Stomach (tissue), 8 donors: ENCODE measurements at regions not wholly inside any gene's neighbourhood (a gene's known extent, or its start where the extent isn't known, plus 50 kb on each side); places are given as distances from the start of the nearest gene placed in this dataset.

Experiments used
- DNase-seq, 2 donors: peaks; one replicate each; pipeline versions ENCODE4 v3.0.0 to v3.0.0-alpha.2; 2013 to 2019
- H3K27ac ChIP-seq, 5 donors: fragments of 200-600 bp in 4 of 5; sonication (generic) in 4 of 5; one replicate each; pipeline ENCODE4 v1.5.1; 2013 to 2019; ENCODE audit warnings: mild to moderate bottlenecking in 1 of 5, moderate library complexity in 1 of 5
- H3K27me3 ChIP-seq, 3 donors: fragments of 200-600 bp; sonication (generic); one replicate each; pipeline ENCODE4 v1.5.1; 2017 to 2019; ENCODE audit warnings: mixed run types in 1 of 3
- H3K36me3 ChIP-seq, 4 donors: fragments of 200-600 bp; sonication (generic); 1 replicate in 3 of 4; 2 replicates in 1 of 4; pipeline ENCODE4 v1.5.1; 2016 to 2019
- H3K4me1 ChIP-seq, 4 donors: fragments of 200-600 bp; sonication (generic); one replicate each; pipeline ENCODE4 v1.5.1; 2016 to 2019
- H3K4me3 ChIP-seq, 4 donors: fragments of 200-600 bp; sonication (generic) in 3 of 4; one replicate each; pipeline ENCODE4 v1.5.1; 2016 to 2019; ENCODE audit warnings: mild to moderate bottlenecking in 1 of 4
- H3K9me3 ChIP-seq, 4 donors: fragments of 200-600 bp; sonication (generic); one replicate each; pipeline ENCODE4 v1.5.1; 2016 to 2019
- EP300 ChIP-seq: sonication (generic); formaldehyde crosslinking; IDR thresholded peaks from one replicate; pipeline ENCODE4 v1.6.1; 2017; ENCODE audit warnings: antibody characterized with exemption
- POLR2A ChIP-seq, 4 donors: fragments of 450-650 bp; IDR thresholded peaks; one replicate each; pipeline ENCODE4 v1.6.1; 2016; ENCODE audit warnings: antibody characterized with exemption in 4 of 4, control low read depth in 2 of 4, mild to moderate bottlenecking in 1 of 4, moderate library complexity in 1 of 4
- POLR2AphosphoS5 ChIP-seq, 3 donors: sonication (generic); formaldehyde crosslinking; IDR thresholded peaks; one replicate each; pipeline ENCODE4 v1.6.1; 2016; ENCODE audit warnings: antibody characterized with exemption in 3 of 3
- WGBS, 5 donors: extraction: QIAGEN DNeasy Blood & Tissue Kit in 3 of 5; methylation state at CpG; one replicate each; pipeline versions ENCODE4 v1.1.5 to v1.1.7; 2013 to 2018; 5-methylcytosine and 5-hydroxymethylcytosine counted together
- intact Hi-C: fragments of 100-400 bp; cut with DNase I; formaldehyde crosslinking; loops from one replicate; pipeline ENCODE4 v1.15.1; 2023; ENCODE audit warnings: low total_unique reads
- TF ChIP-seq, protein P1 (sequence below), 7 experiments: fragments of 450-650 bp in 4 of 7; fragments of 200-600 bp in 3 of 7; sonication (generic) in 3 of 7; IDR thresholded peaks; one replicate each; pipeline ENCODE4 v1.5.1; 2016 to 2019; ENCODE audit warnings: antibody characterized with exemption in 7 of 7, control low read depth in 2 of 7, mild to moderate bottlenecking in 1 of 7
- donor health status: healthy with polysubstance abuse.
- donor health status: Bipolar disorder and iron deficiency.
- donor health status: healthy.

DNA sequence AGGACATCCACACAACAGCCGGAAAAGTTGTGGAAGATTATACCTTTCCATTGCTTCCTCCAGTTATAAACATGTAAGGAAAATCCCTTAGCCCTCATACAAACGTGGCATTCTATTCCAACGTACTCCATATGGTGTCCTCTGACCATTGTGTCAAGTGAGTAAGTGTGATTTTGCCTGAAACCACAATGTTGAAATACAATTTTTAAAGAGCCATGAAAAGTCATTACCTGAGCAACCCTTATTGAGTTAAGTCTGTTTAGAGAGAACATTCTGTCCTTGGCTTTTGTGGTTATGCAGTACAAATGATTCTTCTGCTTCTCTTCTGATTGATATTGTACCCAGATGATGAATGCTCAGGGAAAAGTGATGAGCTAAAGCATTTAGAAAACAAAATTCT lies 530.1 kb downstream of the HAO1 start:
- TF ChIP-seq, protein P1, sequence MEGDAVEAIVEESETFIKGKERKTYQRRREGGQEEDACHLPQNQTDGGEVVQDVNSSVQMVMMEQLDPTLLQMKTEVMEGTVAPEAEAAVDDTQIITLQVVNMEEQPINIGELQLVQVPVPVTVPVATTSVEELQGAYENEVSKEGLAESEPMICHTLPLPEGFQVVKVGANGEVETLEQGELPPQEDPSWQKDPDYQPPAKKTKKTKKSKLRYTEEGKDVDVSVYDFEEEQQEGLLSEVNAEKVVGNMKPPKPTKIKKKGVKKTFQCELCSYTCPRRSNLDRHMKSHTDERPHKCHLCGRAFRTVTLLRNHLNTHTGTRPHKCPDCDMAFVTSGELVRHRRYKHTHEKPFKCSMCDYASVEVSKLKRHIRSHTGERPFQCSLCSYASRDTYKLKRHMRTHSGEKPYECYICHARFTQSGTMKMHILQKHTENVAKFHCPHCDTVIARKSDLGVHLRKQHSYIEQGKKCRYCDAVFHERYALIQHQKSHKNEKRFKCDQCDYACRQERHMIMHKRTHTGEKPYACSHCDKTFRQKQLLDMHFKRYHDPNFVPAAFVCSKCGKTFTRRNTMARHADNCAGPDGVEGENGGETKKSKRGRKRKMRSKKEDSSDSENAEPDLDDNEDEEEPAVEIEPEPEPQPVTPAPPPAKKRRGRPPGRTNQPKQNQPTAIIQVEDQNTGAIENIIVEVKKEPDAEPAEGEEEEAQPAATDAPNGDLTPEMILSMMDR (IDR thresholded peaks at IDR 0.05) = no peak
- TF ChIP-seq POLR2AphosphoS5 (IDR thresholded peaks at IDR 0.05) (no peak), POLR2A (IDR thresholded peaks at IDR 0.05) (no peak), EP300 (no peak)
- intact Hi-C loops = no loop called here
- no peaks in the 10 kb centered on the region for H3K4me1 ChIP-seq
- no peak overlapping the region for H3K27ac ChIP-seq
- DNase-seq = no peak
- no peaks in the 10 kb centered on the region for H3K9me3 ChIP-seq
- WGBS, 5 donors = 56 to 71% (median 58%) methylated on average over 3 of the region's 3 CpGs
- H3K36me3 ChIP-seq = no peaks in the 10 kb centered on the region
- H3K4me3 ChIP-seq = no peak overlapping the region
- H3K27me3 ChIP-seq = no peaks in the 10 kb centered on the region

DNA sequence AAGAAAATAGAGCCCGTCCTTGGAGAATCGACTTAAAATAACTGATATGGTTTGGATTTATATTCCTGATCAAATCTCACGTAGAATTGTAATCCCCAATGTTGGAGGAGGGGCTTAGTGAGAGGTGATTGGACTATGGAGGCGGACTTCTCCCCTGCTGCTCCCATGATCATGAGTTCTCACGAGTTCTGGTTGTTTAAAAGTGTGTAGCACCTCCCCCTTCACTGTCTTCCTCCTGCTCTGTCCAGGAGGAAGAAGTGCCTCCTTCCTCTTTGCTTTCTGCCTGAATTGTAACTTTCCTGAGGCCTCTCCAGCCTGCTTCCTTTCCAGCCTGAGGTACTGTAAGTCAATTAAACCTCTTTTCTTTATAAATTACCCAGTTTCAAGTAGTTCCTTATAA lies 529.2 kb downstream of the HAO1 start:
- Histone ChIP-seq H3K27ac (no peak overlapping the region), H3K4me1 (no peaks in the 10 kb centered on the region), H3K27me3 (no peaks in the 10 kb centered on the region), H3K4me3 (no peak overlapping the region), H3K36me3 (no peaks in the 10 kb centered on the region), H3K9me3 (no peaks in the 10 kb centered on the region)
- TF ChIP-seq, protein P1 (IDR thresholded peaks at IDR 0.05) = no peak
- TF ChIP-seq POLR2A (IDR thresholded peaks at IDR 0.05) = no peak
- no peak for TF ChIP-seq POLR2AphosphoS5 (IDR thresholded peaks at IDR 0.05)
- TF ChIP-seq EP300 = no peak
- 60 to 71% (median 68%) methylated on average over 5 of the region's 5 CpGs for WGBS, 5 donors
- intact Hi-C loops = no loop called here
- no peak for DNase-seq

DNA sequence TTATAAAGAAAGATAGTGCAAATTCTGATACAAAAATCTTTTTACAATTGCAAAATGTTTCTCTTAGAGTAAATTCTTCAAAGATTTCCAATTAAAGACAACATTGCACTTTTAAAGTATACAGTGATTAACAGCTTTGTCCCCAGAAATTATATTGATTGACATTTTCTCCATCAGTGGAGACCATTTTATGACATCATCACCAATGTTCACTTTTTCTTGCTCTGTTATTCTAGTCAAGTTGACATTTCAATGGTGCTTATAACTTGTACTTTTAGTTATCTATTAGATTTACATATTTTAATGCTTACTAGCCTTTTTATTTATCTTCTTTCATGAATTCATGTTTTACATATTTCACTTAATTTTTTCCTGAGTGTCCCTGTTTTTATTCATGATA lies 524.8 kb downstream of the HAO1 start:
- Histone ChIP-seq H3K36me3 (no peaks in the 10 kb centered on the region), H3K4me3 (no peak overlapping the region), H3K9me3 (no peaks in the 10 kb centered on the region), H3K4me1 (no peaks in the 10 kb centered on the region), H3K27ac (no peak overlapping the region), H3K27me3 (no peaks in the 10 kb centered on the region)
- intact Hi-C loops = no loop called here
- TF ChIP-seq POLR2A (IDR thresholded peaks at IDR 0.05) (no peak), POLR2AphosphoS5 (IDR thresholded peaks at IDR 0.05) (no peak), EP300 (no peak)
- TF ChIP-seq, protein P1 (IDR thresholded peaks at IDR 0.05) = no peak
- no peak for DNase-seq

DNA sequence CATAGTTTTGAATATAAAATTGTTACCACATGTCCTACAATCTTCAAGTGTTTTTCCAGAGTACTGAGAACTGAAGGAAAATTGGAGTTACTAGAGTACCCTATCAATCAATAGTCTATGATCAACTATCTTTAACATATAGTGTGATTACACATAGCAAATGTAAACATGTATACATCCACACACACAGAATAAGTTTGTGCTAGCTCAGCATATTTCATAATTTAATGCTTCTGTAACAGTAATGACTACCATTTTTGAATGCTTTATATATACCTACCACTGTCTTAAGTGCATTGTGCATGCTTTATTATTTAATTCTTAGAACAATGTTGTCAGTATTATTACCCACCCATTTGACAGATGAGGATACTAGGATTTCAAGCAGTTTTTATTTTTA lies 523.9 kb downstream of the HAO1 start:
- Histone ChIP-seq H3K4me3 (no peak overlapping the region), H3K27me3 (no peaks in the 10 kb centered on the region), H3K36me3 (no peaks in the 10 kb centered on the region), H3K9me3 (no peaks in the 10 kb centered on the region), H3K4me1 (no peaks in the 10 kb centered on the region), H3K27ac (no peak overlapping the region)
- intact Hi-C loops = no loop called here
- TF ChIP-seq POLR2AphosphoS5 (IDR thresholded peaks at IDR 0.05) (no peak), EP300 (no peak), POLR2A (IDR thresholded peaks at IDR 0.05) (no peak)
- TF ChIP-seq, protein P1 (IDR thresholded peaks at IDR 0.05) = no peak
- DNase-seq = no peak

DNA sequence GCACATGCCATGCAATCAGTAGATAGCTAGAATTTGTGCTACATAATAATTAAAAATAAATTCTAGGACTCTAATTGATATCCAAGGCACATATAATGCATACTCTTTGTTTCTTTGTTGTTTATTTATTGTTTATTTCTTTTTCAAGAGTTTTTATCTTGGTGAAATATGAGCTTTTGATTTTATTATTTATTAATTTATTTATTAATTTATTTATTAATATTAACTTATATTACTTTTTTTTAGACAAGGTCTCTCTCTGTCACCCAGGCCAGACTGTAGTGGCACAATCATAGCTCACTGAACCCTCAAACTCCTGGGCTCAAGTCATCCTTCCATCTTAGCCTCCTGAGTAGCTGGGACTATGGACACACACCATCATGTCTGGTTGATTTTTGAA lies 519.9 kb downstream of the HAO1 start:
- no peaks in the 10 kb centered on the region for H3K36me3 ChIP-seq
- H3K9me3 ChIP-seq = no peaks in the 10 kb centered on the region
- intact Hi-C loops = no loop called here
- DNase-seq = no peak
- no peak overlapping the region for H3K27ac ChIP-seq
- no peak overlapping the region for H3K4me3 ChIP-seq
- TF ChIP-seq, protein P1 (IDR thresholded peaks at IDR 0.05) = no peak
- no peak for TF ChIP-seq EP300
- TF ChIP-seq POLR2AphosphoS5 (IDR thresholded peaks at IDR 0.05) = no peak
- TF ChIP-seq POLR2A (IDR thresholded peaks at IDR 0.05) = no peak
- H3K4me1 ChIP-seq = no peaks in the 10 kb centered on the region
- H3K27me3 ChIP-seq = no peaks in the 10 kb centered on the region
